Retinal pigment epithelial cell (primary cell): ENCODE measurements at regions not wholly inside any gene's neighbourhood (a gene's known extent, or its start where the extent isn't known, plus 50 kb on each side); places are given as distances from the start of the nearest gene placed in this dataset.

Experiments used
- DNase-seq: peaks from one replicate; pipeline ENCODE4 v3.0.0-alpha.2; 2010; ENCODE audit warnings: low read depth
- H3K4me3 ChIP-seq: 2 replicates; pipeline ENCODE4 v1.5.1; 2011; ENCODE audit warnings: mild to moderate bottlenecking, low read length, control low read depth, moderate library complexity
- TF ChIP-seq, protein P1 (sequence below): conservative IDR thresholded peaks from 2 replicates; pipeline ENCODE4 v1.5.1; 2011; ENCODE audit warnings: low read depth, low read length, control low read depth, inconsistent platforms

DNA sequence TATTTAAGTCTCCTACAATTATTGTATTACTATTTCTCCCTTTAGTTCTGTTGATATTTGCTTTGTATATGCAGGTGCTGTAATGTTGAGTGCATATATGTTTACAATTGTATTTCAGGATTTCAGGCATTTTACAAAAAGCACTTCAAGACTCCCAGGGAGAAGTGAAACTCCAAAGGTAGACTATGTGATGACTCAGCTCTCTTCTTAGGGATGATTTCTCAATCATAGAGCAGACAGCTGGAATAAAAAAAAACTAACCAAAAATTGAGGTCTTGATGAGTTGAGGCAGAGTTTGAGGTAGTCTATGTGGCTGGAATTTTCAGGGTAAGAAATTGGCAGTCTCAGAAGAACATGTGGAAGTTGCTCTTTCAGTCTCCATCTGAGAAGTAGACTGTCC is 786.1 kb downstream of the TFAP2A start:
- no peak overlapping the region for H3K4me3 ChIP-seq
- no peak for DNase-seq
- TF ChIP-seq, protein P1, sequence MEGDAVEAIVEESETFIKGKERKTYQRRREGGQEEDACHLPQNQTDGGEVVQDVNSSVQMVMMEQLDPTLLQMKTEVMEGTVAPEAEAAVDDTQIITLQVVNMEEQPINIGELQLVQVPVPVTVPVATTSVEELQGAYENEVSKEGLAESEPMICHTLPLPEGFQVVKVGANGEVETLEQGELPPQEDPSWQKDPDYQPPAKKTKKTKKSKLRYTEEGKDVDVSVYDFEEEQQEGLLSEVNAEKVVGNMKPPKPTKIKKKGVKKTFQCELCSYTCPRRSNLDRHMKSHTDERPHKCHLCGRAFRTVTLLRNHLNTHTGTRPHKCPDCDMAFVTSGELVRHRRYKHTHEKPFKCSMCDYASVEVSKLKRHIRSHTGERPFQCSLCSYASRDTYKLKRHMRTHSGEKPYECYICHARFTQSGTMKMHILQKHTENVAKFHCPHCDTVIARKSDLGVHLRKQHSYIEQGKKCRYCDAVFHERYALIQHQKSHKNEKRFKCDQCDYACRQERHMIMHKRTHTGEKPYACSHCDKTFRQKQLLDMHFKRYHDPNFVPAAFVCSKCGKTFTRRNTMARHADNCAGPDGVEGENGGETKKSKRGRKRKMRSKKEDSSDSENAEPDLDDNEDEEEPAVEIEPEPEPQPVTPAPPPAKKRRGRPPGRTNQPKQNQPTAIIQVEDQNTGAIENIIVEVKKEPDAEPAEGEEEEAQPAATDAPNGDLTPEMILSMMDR = no peak

DNA sequence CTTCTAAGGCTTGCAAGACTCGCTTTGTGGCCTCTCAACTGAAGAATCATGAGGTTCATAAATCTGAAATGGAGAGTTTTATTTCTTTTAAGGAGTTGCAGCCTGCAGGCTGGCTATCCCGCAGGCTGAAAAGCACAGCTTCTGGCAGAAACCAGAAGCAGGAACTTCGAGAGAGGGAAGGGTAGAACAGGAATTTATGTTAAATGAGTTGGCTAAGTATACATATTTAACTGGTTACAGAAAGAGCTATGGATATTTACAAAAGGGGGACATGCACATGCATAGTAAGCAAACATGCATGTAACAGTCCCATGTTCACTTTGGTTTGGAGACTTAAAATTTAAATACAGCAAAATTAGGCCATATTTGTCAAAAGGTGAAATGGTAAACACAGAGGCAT is 787.0 kb downstream of the TFAP2A start:
- no peak for DNase-seq
- H3K4me3 ChIP-seq = no peak overlapping the region
- TF ChIP-seq, protein P1 = no peak

DNA sequence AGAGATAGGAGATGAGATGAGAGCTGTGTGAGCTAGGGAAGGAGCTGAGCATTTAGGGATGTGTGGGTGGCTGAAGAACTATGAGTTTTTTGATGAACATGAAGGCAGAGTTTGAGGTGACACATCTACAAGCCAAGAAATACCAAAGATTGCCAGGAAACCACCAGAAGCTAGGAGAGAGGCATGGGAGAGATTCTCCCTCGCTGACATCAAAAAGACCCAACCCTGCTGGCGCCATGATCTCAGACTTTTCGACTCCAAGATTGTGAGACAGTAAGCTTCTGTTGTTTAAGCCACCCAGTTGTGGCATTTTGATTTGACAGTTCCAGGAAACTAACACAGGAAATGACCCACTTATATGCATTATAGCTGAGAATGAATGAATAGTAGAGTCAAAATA is 790.9 kb downstream of the TFAP2A start:
- TF ChIP-seq, protein P1 = no peak
- H3K4me3 ChIP-seq = no peak overlapping the region
- no peak for DNase-seq

DNA sequence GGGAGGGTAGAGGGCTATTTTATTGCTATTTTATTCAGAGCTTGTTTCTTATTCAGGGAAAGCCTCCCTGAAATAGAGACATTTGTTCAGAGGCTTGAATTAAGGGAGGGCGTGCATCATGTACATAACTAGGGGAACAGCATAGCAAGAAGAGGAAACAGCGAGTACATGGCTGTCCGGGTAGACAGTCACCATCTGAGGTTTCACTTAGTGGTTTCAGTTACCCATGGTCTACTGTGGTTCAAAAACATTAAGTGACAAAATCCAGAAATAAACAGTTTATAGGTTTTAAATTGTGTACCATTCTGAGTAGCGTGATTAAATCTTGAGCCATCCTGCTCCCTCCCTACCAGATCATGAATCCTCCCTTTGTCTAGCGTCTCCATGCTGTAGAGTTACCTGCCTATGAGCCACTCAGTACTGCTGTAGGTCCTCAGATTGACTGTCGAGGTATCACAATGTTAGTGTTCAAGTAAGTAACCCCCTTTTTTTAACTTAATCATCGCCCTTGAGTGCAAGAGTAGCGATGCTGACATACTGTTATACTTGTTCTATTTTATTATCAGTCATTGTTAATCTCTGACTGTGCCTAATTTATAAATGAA is 791.5 kb downstream of the TFAP2A start:
- H3K4me3 ChIP-seq = no peak overlapping the region
- TF ChIP-seq, protein P1 = no peak
- DNase-seq = no peak

DNA sequence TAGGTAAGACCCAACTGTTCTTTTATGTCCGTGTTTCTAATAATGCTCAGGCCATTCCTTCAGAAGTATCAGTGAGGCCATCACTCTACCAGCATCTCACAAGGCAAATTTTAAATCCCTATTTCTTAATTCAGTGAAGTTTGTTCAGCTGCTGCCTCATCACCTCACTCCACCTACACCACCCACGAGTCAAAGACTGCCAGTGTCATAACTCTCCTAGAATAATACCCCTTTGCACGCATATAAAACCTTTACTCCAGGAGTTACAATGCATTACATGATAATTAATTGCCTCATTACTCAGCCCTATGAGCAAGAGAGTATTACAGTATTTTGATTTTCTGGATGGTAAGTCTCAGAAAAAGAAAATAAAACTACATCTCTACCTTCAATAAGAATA is 793.6 kb downstream of the TFAP2A start:
- DNase-seq = no peak
- TF ChIP-seq, protein P1 = no peak

DNA sequence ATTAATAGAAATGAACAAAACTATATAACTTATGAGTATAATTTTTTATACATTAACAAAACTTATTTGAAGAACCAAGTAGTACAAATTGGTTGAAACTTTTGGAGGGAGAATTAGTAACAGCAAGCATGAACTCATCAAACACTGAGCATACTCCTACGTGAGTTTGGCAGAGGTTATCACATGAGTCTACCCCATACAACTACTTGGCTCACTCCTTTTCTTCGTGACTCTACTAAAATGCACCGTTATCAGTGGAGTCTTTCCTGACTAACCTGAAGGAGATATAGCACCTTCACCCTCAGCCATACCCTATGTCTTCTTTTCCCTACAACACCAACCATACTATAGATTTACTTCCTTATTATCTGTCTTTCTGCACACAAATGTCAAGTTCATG is 794.2 kb downstream of the TFAP2A start:
- TF ChIP-seq, protein P1 = no peak
- H3K4me3 ChIP-seq = no peak overlapping the region
- no peak for DNase-seq

More for the DNA sequence above, 793.6 kb downstream of the TFAP2A start:
- no peak overlapping the region for H3K4me3 ChIP-seq

DNA sequence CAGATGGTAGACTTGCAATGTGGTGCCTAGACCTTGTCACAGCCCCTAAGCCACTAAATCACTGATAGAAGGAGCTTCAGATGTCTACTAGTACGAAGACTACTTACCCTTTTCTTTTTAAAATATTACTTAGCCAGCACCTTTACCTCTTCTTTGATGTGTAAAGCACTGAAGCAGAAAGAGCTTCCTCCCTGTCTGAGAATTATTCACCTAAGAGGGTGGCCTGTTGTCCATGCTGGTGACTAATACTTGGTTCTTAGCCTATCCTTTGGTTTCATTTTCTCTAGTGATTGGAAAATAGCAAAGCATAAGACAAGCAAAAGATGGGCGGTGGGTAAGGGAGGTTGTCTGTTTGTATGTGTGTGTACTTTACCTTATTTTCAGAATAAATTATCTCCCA is 794.6 kb downstream of the TFAP2A start:
- no peak overlapping the region for H3K4me3 ChIP-seq
- DNase-seq = no peak
- TF ChIP-seq, protein P1 = no peak
